Osteoblast (primary cell): ENCODE measurements at regions not wholly inside any gene's neighbourhood (a gene's known extent, or its start where the extent isn't known, plus 50 kb on each side); places are given as distances from the start of the nearest gene placed in this dataset.
A peak's percentile ranks its signal among the peaks of the same experiment; 100 is the strongest.

Source experiments
- DNase-seq: peaks from one replicate; pipeline ENCODE4 v3.0.0; 2011; ENCODE audit warnings: low spot score, mixed read lengths; ENCODE audit not compliant: insufficient read length; ENCODE audit errors: missing footprints
- H2AFZ ChIP-seq: 2 replicates; pipeline ENCODE4 v1.6.0; 2011; ENCODE audit warnings: mild to moderate bottlenecking, low read length
- H3K27ac ChIP-seq: 2 replicates; pipeline ENCODE4 v1.5.1; 2011; ENCODE audit warnings: mild to moderate bottlenecking, low read depth, low read length, moderate library complexity
- H3K27me3 ChIP-seq: 2 replicates; pipeline ENCODE4 v1.6.0; 2012; ENCODE audit warnings: mild to moderate bottlenecking, control low read depth, inconsistent platforms, low read length, moderate library complexity; ENCODE audit not compliant: insufficient read depth
- H3K36me3 ChIP-seq: 2 replicates; pipeline ENCODE4 v1.5.1; 2011; ENCODE audit warnings: mild to moderate bottlenecking, low read length, control low read depth, moderate library complexity; ENCODE audit not compliant: insufficient read depth
- H3K4me1 ChIP-seq: 2 replicates; pipeline ENCODE4 v1.5.1; 2011; ENCODE audit warnings: mild to moderate bottlenecking, low read length, control low read depth, moderate library complexity; ENCODE audit not compliant: insufficient read depth
- H3K4me2 ChIP-seq: 2 replicates; pipeline ENCODE4 v1.6.0; 2011; ENCODE audit warnings: mild to moderate bottlenecking, low read length; ENCODE audit not compliant: insufficient read depth
- H3K4me3 ChIP-seq: fragments of 200-600 bp; sonication (generic); 3 replicates; pipeline ENCODE4 v1.5.1; 2012; ENCODE audit warnings: mild to moderate bottlenecking, low read length, inconsistent platforms; ENCODE audit not compliant: insufficient read depth
- H3K79me2 ChIP-seq: 2 replicates; pipeline ENCODE4 v1.6.0; 2012; ENCODE audit warnings: mild to moderate bottlenecking, low read length, control low read depth, inconsistent platforms; ENCODE audit not compliant: insufficient read depth
- H3K9me3 ChIP-seq: 2 replicates; pipeline ENCODE4 v1.5.1; 2011; ENCODE audit warnings: low read depth, low read length, control low read depth
- H4K20me1 ChIP-seq: 2 replicates; pipeline ENCODE4 v1.6.0; 2012; ENCODE audit warnings: mild to moderate bottlenecking, low read length, control low read depth; ENCODE audit not compliant: insufficient read depth
- CTCF ChIP-seq: IDR thresholded peaks from 2 replicates; pipeline ENCODE4 v1.5.1; 2011; ENCODE audit warnings: mild to moderate bottlenecking, low read depth, low read length, moderate library complexity; ENCODE audit errors: extremely low read depth

- Histone ChIP-seq H3K4me3 (no peak overlapping the region), H3K27me3 (no peaks in the 10 kb centered on the region), H3K4me2 (peak overlapping the region; percentile 66), H3K36me3 (no peaks in the 10 kb centered on the region), H4K20me1 (no peaks in the 10 kb centered on the region), H3K79me2 (no peaks in the 10 kb centered on the region), H3K27ac (peak overlapping the region; percentile 98), H3K9me3 (no peaks in the 10 kb centered on the region), H3K4me1 (peaks cover 43% of the 10 kb centered on the region), H2AFZ (no peak overlapping the region)
- peak; percentile 71 for DNase-seq
- no peak for TF ChIP-seq CTCF
These were observed 375.5 kb upstream of the CFAP20DC start for GRCh38 chr3:59425371-59425770.

- no peak for TF ChIP-seq CTCF
- H3K4me2 ChIP-seq = peak overlapping the region; percentile 66
- H3K27ac ChIP-seq = peak overlapping the region; percentile 98
These were observed 374.6 kb upstream of the CFAP20DC start for GRCh38 chr3:59424268-59425010.

GRCh38 chr3:59423707-59424106 lies 373.9 kb upstream of the CFAP20DC start:
- Histone ChIP-seq H3K27me3 (no peaks in the 10 kb centered on the region), H3K4me2 (no peak overlapping the region), H3K4me1 (peaks cover 43% of the 10 kb centered on the region), H3K9me3 (no peaks in the 10 kb centered on the region), H2AFZ (no peak overlapping the region), H4K20me1 (no peaks in the 10 kb centered on the region), H3K4me3 (no peak overlapping the region), H3K27ac (no peak overlapping the region), H3K79me2 (no peaks in the 10 kb centered on the region), H3K36me3 (no peaks in the 10 kb centered on the region)
- TF ChIP-seq CTCF = no peak
- DNase-seq = no peak

More at GRCh38 chr3:59424268-59425010, 374.6 kb upstream of the CFAP20DC start:
- no peak overlapping the region for H2AFZ ChIP-seq
- peaks cover 43% of the 10 kb centered on the region for H3K4me1 ChIP-seq
- H3K9me3 ChIP-seq = no peaks in the 10 kb centered on the region
- H3K79me2 ChIP-seq = no peaks in the 10 kb centered on the region
- H3K36me3 ChIP-seq = no peaks in the 10 kb centered on the region
- no peak overlapping the region for H3K4me3 ChIP-seq
- no peaks in the 10 kb centered on the region for H4K20me1 ChIP-seq
- H3K27me3 ChIP-seq = no peaks in the 10 kb centered on the region
- peak; percentile 45 for DNase-seq

GRCh38 chr3:59422312-59422711 lies 372.5 kb upstream of the CFAP20DC start:
- H3K4me1 ChIP-seq = peaks cover 38% of the 10 kb centered on the region
- no peak overlapping the region for H2AFZ ChIP-seq
- TF ChIP-seq CTCF = no peak
- no peaks in the 10 kb centered on the region for H3K79me2 ChIP-seq
- no peak overlapping the region for H3K4me3 ChIP-seq
- DNase-seq = peak; percentile 85
- H3K4me2 ChIP-seq = no peak overlapping the region
- no peaks in the 10 kb centered on the region for H3K36me3 ChIP-seq
- H3K27ac ChIP-seq = no peak overlapping the region
- no peaks in the 10 kb centered on the region for H3K27me3 ChIP-seq
- no peaks in the 10 kb centered on the region for H4K20me1 ChIP-seq
- H3K9me3 ChIP-seq = no peaks in the 10 kb centered on the region
